GM06990 (cell line): ENCODE measurements at regions not wholly inside any gene's neighbourhood (a gene's known extent, or its start where the extent isn't known, plus 50 kb on each side); places are given as distances from the start of the nearest gene placed in this dataset.

Experiments used
- DNase-seq: peaks from one replicate; pipeline ENCODE4 v3.0.0-alpha.2; 2011; ENCODE audit not compliant: insufficient read length; ENCODE audit errors: extremely low read depth
- H3K27me3 ChIP-seq: replicated peaks from 2 replicates; pipeline ENCODE4 v1.6.0; 2011; ENCODE audit warnings: low read length; ENCODE audit not compliant: control insufficient read depth, insufficient read depth
- H3K36me3 ChIP-seq: 2 replicates; pipeline ENCODE4 v1.5.1; 2011; ENCODE audit warnings: low read length; ENCODE audit not compliant: control insufficient read depth, insufficient read depth
- H3K4me3 ChIP-seq: replicated peaks from 2 replicates; pipeline ENCODE4 v1.5.1; 2011; ENCODE audit warnings: low read depth, mild to moderate bottlenecking, control low read depth, low read length
- TF ChIP-seq, protein P1 (sequence below): IDR thresholded peaks from 2 replicates; pipeline ENCODE4 v1.5.1; 2011; ENCODE audit warnings: low read length, control low read depth, mild to moderate bottlenecking, inconsistent platforms; ENCODE audit not compliant: insufficient read depth, poor library complexity, severe bottlenecking

DNA sequence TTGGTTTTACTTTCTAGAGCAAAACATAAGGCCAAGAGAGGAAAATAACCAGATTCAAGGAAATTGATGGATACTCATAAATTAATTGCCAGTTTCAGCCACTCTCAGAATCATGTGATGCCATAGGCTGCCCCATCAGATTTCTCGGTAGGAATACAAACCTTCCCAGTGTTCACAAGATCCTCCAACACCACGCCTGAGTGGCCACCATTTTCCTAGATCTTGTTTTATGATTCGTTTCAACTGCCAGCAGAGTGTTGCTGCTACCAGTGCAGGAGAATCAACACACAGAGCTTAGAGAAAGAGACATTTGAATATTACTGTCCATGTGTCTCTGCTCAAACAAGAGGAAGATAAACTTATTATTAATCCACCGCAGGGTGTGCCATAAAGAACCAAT is 434.2 kb upstream of the CDH4 start:
- TF ChIP-seq, protein P1, sequence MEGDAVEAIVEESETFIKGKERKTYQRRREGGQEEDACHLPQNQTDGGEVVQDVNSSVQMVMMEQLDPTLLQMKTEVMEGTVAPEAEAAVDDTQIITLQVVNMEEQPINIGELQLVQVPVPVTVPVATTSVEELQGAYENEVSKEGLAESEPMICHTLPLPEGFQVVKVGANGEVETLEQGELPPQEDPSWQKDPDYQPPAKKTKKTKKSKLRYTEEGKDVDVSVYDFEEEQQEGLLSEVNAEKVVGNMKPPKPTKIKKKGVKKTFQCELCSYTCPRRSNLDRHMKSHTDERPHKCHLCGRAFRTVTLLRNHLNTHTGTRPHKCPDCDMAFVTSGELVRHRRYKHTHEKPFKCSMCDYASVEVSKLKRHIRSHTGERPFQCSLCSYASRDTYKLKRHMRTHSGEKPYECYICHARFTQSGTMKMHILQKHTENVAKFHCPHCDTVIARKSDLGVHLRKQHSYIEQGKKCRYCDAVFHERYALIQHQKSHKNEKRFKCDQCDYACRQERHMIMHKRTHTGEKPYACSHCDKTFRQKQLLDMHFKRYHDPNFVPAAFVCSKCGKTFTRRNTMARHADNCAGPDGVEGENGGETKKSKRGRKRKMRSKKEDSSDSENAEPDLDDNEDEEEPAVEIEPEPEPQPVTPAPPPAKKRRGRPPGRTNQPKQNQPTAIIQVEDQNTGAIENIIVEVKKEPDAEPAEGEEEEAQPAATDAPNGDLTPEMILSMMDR, result no peak
- no peak for DNase-seq
- H3K36me3 ChIP-seq, result no peaks in the 10 kb centered on the region
- no peak overlapping the region for H3K4me3 ChIP-seq
- no peaks in the 10 kb centered on the region for H3K27me3 ChIP-seq

DNA sequence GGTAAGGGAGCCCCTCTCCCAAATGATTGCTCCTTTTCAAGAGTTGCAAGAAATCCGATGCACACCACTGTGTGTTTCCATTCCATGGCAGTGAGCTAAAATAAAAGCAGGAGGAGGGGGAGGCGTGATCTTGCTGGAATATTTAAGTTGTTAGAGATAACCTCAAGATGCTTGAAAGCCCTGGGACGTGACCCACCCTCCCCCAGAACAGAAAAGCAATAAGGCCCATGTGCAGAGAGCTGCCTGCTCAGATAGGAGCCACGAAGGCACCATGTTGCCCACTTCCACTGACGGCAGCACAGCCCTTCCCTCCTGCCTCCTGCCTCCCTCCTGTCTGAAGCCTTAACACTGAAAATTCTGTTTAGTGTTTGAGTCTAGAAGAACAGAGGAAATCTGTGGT is 432.6 kb upstream of the CDH4 start:
- TF ChIP-seq, protein P1, result no peak
- DNase-seq, result no peak
- H3K27me3 ChIP-seq, result no peaks in the 10 kb centered on the region
- H3K4me3 ChIP-seq, result no peak overlapping the region
- H3K36me3 ChIP-seq, result no peaks in the 10 kb centered on the region

DNA sequence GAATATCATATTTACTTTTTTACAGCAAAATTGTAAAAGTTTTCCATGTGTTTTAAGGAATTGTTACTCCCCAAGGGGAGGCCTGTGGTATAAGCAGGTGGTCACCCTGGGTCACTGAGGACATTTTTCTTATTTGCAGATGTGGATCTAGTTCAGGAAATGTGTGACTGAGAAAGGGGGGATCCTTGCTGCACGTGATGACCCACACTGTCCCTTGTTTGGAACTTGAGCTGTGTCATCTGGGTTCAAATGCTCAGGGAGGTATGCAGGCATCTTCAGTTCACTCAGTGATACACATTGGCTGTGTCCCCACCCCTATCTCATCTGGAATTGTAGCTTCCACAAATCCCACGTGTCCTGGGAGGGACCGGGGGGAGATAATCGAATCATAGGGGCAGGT is 431.9 kb upstream of the CDH4 start:
- H3K4me3 ChIP-seq, result no peak overlapping the region
- TF ChIP-seq, protein P1, result no peak
- H3K36me3 ChIP-seq, result no peaks in the 10 kb centered on the region
- no peaks in the 10 kb centered on the region for H3K27me3 ChIP-seq
- DNase-seq, result no peak

DNA sequence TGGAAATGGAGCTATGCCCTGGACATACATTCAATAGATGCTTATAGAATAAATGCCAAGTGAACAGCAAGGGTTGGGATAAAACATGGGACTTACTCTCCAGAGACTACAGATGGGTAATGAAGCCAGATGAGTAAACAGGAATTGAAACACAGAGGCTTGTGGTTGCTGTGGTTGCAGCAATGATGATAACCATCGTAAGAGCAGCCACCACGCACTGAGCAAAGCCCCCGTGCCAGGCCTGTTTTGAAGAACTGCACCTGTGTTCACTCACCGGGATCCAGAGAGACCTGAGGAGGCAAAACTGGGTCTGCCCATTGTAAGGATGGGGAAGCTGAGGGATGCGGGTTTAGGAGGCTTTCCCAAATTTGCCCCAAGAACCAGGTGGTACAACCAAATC is 431.1 kb upstream of the CDH4 start:
- Histone ChIP-seq H3K27me3 (no peaks in the 10 kb centered on the region), H3K4me3 (no peak overlapping the region), H3K36me3 (no peaks in the 10 kb centered on the region)
- TF ChIP-seq, protein P1, result no peak
- no peak for DNase-seq

DNA sequence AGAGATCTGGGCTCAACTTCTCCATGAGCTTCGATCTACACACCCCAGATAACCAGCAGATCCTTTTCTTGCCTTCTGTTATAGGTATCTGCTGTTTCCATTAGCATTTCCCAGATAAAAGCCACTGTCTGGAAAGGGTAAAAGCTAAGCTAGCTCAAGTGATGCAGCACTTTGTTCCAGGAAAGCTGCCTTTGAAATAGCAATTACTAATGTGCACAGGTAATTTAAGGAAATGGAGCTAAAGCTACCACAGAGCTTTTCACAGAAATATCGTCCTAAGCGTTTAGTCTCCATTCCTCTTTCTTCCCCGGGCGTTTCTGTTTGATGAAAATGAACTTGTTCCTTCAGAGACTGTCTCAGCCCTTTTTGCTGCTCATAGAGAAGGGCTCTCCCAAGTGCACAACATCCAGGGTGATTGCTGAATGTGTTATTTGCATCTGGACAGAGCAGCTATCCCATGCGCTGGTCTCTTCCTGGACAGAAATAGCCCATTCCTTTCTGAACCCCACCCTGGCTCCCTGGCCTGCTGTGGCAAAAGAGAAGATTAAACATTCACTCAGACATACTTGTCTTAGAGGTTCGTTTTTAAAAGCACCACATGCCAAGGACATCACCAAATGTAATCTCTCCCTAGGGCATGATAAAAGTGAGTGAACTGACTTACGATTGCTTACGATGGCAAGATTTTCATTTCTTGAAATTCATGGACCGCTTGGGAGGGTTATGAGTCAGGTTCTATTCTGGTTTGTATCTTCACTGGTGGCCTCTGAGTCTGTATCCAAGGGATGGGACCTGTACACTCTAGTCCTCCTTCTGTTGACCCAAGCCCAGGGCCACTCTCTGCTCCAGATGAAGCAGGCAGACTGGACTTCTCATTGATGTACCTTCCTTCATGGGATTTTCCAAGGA is 429.1 kb upstream of the CDH4 start:
- Histone ChIP-seq H3K4me3 (no peak overlapping the region), H3K36me3 (no peaks in the 10 kb centered on the region), H3K27me3 (no peaks in the 10 kb centered on the region)
- DNase-seq, result no peak
- TF ChIP-seq, protein P1, result no peak
